Mucosa of rectum (tissue), 2 donors: ENCODE measurements at regions not wholly inside any gene's neighbourhood (a gene's known extent, or its start where the extent isn't known, plus 50 kb on each side); places are given as distances from the start of the nearest gene placed in this dataset.
"Not testable (repeated sequence)": the region's sequence is repeated elsewhere in the genome, so short reads cannot be mapped to it uniquely, and the experiment has no call there.

Experiments
- H3K27ac ChIP-seq, 2 donors: one replicate each; pipeline ENCODE4 v1.7.0; 2013; ENCODE audit warnings: inconsistent platforms in 2 of 2, low read depth in 2 of 2, low read length in 2 of 2
- H3K27me3 ChIP-seq, 2 donors: one replicate each; pipeline ENCODE4 v1.7.0; 2013; ENCODE audit warnings: low read length in 2 of 2; ENCODE audit not compliant: control insufficient read depth in 2 of 2, insufficient read depth in 2 of 2
- H3K36me3 ChIP-seq, 2 donors: one replicate each; pipeline ENCODE4 v1.7.0; 2013; ENCODE audit warnings: low read length in 2 of 2; ENCODE audit not compliant: control insufficient read depth in 2 of 2, insufficient read depth in 2 of 2
- H3K4me1 ChIP-seq, 2 donors: one replicate each; pipeline ENCODE4 v1.7.0; 2013; ENCODE audit warnings: low read length in 2 of 2, mild to moderate bottlenecking in 1 of 2; ENCODE audit not compliant: control insufficient read depth in 2 of 2, insufficient read depth in 2 of 2
- H3K4me3 ChIP-seq, 2 donors: one replicate each; pipeline ENCODE4 v1.7.0; 2013; ENCODE audit warnings: low read length in 2 of 2
- H3K9ac ChIP-seq, 2 donors: one replicate each; pipeline ENCODE4 v1.7.0; 2013; ENCODE audit warnings: low read length in 2 of 2, low read depth in 1 of 2, mild to moderate bottlenecking in 1 of 2
- H3K9me3 ChIP-seq, 2 donors: one replicate each; pipeline ENCODE4 v1.7.0; 2013; ENCODE audit warnings: low read length in 2 of 2; ENCODE audit not compliant: control insufficient read depth in 2 of 2
- donor health status: healthy.
- donor health status: Normal muscosa, but diverticular disease.

- Histone ChIP-seq H3K4me1 (no peaks in the 10 kb centered on the region), H3K27me3 (no peaks in the 10 kb centered on the region), H3K27ac (no peak overlapping the region), H3K36me3 (no peaks in the 10 kb centered on the region), H3K9ac (no peak overlapping the region), H3K4me3 (no peak overlapping the region), H3K9me3 (no peaks in the 10 kb centered on the region)
Measured at GRCh38 chr5:8825139-8825757, 720.6 kb downstream of the SEMA5A start.

GRCh38 chr5:8826508-8826907 is 719.4 kb downstream of the SEMA5A start:
- H3K9ac ChIP-seq = no peak overlapping the region

DNA sequence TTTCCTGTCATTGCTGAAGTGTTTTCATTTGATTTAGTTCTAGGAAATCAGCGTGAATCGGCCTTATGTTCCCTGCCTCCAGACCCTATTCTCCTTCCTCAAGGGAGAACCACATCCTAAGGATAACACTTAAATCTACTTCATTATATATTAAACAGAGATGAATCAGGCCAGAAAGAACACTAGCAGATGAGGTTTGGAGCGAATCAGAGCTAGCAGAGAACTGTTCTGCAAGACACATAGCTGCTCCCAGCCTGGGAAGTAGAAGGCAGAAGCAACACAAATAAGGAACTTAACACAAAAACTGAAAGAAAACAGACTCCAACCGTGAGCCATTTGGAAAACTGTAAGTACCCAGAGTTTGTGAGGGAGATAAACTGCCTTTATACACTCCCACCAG is 718.2 kb downstream of the SEMA5A start:
- Histone ChIP-seq H3K9me3 (no peaks in the 10 kb centered on the region), H3K27ac (no peak overlapping the region), H3K27me3 (no peaks in the 10 kb centered on the region), H3K4me3 (no peak overlapping the region), H3K4me1 (no peaks in the 10 kb centered on the region), H3K36me3 (no peaks in the 10 kb centered on the region), H3K9ac (no peak overlapping the region)

More at GRCh38 chr5:8826508-8826907, 719.4 kb downstream of the SEMA5A start:
- no peak overlapping the region for H3K4me3 ChIP-seq
- no peak overlapping the region for H3K27ac ChIP-seq
- H3K36me3 ChIP-seq = no peaks in the 10 kb centered on the region
- no peaks in the 10 kb centered on the region for H3K9me3 ChIP-seq
- H3K4me1 ChIP-seq = no peaks in the 10 kb centered on the region
- H3K27me3 ChIP-seq = no peaks in the 10 kb centered on the region

GRCh38 chr5:8828596-8829322 is 717.1 kb downstream of the SEMA5A start:
- no peak overlapping the region for H3K27ac ChIP-seq
- H3K4me3 ChIP-seq = no peak overlapping the region
- H3K4me1 ChIP-seq = no peaks in the 10 kb centered on the region
- no peaks in the 10 kb centered on the region for H3K9me3 ChIP-seq
- H3K36me3 ChIP-seq = no peaks in the 10 kb centered on the region
- H3K9ac ChIP-seq = no peak overlapping the region
- H3K27me3 ChIP-seq = no peaks in the 10 kb centered on the region

DNA sequence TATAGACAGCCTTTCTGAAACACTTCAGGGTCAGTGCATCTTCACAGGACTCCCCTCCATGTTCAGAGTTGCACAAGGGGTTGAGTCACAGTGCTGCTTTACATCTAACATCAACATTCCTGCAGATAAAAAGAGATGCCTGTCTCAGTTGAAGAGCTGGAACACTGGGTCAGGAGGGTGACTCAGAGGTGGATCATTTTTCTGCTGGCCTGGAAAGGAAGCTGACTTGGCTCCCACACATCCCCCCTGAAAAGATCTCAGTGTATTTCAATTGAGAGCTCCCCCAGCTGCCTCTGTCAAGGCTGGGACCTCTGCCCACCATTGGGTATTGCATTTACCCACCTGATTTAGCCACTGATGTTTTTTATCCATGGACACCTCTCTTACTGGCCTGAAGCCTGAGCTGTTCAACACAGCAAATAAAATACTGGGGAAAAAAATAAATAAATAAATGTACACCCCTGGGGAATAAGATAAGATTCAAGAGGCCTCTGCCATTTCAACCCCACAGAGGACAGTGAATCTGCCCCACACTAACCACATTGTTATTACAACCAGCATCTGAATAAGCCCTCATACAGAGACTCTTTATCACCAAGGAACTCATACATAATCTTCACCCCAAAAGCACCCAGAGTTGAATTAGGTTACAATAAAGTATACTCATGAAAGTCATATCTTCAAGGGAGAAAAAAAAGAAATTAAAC is 716.4 kb downstream of the SEMA5A start:
- no peaks in the 10 kb centered on the region for H3K27me3 ChIP-seq
- no peaks in the 10 kb centered on the region for H3K4me1 ChIP-seq
- no peak overlapping the region for H3K9ac ChIP-seq
- H3K36me3 ChIP-seq = no peaks in the 10 kb centered on the region
- no peaks in the 10 kb centered on the region for H3K9me3 ChIP-seq
- no peak overlapping the region for H3K27ac ChIP-seq
- no peak overlapping the region for H3K4me3 ChIP-seq

DNA sequence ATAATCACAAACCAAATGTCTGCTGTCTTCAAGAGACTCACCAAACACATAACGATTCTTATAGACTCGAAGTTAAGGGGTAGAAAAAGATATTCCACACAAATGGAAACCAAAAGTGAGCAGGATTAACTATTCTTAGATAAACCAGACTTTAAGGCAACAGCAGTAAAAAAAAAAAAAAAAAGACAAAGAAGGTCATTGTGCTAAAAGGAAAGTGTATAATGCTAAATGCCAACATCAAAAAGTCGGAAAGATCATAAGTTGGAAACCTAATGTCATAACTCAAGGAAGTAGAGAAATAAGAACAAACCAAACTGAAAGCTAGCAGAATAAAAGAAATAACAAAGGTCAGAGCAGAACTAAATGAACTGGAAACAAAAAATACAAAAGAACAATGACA is 714.6 kb downstream of the SEMA5A start:
- Histone ChIP-seq H3K36me3 (no peaks in the 10 kb centered on the region), H3K9ac (no peak overlapping the region), H3K27ac (no peak overlapping the region), H3K4me1 (no peaks in the 10 kb centered on the region), H3K27me3 (no peaks in the 10 kb centered on the region), H3K4me3 (no peak overlapping the region), H3K9me3 (no peaks in the 10 kb centered on the region)

GRCh38 chr5:8831854-8832253 is 714.0 kb downstream of the SEMA5A start:
- Histone ChIP-seq H3K36me3 (no peaks in the 10 kb centered on the region), H3K9me3 (no peaks in the 10 kb centered on the region), H3K4me3 (no peak overlapping the region), H3K4me1 (no peaks in the 10 kb centered on the region), H3K27me3 (no peaks in the 10 kb centered on the region), H3K27ac (no peak overlapping the region), H3K9ac (no peak overlapping the region)

DNA sequence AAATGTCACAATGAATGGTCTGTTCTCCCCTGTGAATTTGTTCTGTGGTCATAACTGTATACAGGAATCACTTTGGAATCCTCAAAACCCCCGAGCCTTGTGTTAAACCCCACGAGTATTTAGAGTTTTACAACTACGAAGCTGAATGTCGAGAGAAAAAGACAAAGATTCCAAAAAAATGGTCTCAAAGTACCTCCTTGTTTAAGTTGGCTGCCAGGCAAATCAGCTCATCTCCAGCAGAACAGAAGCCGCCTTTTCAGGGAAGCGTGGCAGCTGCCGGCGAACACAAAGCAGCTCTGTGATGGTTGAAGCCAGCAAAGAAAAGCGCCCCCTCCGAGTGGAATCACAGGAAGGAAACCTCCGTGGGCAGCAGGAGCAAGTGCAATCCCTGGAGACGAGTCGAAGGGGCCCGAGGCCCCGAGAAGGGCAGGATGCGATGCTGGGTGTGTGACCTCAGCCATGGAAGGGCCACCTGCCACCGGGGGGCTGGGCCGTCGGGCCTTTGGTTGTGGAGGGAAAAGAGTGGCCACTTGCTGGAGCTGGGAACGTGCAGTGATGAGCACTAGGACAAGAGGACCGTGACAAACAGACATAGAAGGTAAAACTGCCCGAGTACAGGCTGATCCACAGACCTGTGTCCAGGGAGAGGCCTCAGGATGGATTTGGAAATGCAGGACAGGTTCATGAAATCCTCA is 706.4 kb downstream of the SEMA5A start:
- H3K4me1 ChIP-seq = no peaks in the 10 kb centered on the region
- no peaks in the 10 kb centered on the region for H3K9me3 ChIP-seq
- H3K9ac ChIP-seq = no peak overlapping the region
- no peak overlapping the region for H3K27ac ChIP-seq
- no peaks in the 10 kb centered on the region for H3K27me3 ChIP-seq
- H3K4me3 ChIP-seq = no peak overlapping the region
- H3K36me3 ChIP-seq = no peaks in the 10 kb centered on the region

DNA sequence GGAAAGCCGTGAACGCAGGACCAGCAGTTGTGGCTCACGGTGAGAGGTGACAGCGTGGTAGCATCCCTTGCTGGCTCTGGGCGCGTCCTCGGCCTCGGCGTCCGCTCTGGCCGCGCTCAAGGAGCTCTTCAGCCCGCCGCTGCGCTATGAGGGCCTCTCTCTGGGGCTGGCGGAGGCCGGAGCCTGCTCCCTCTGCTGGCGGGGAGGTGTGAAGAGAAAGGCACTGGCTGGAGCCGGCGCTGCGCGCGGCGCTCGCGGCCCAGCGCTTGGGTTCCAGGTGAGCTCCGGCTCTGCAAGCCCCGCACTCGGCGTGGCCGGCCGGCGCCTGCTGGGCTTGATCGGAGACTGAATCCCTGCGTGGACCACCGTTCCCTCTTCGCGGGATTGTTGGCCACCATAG is 705.6 kb downstream of the SEMA5A start:
- Histone ChIP-seq H3K4me3 (no peak overlapping the region), H3K27me3 (no peaks in the 10 kb centered on the region), H3K9me3 (no peaks in the 10 kb centered on the region), H3K4me1 (no peaks in the 10 kb centered on the region), H3K36me3 (no peaks in the 10 kb centered on the region), H3K9ac (no peak overlapping the region), H3K27ac (no peak overlapping the region)

DNA sequence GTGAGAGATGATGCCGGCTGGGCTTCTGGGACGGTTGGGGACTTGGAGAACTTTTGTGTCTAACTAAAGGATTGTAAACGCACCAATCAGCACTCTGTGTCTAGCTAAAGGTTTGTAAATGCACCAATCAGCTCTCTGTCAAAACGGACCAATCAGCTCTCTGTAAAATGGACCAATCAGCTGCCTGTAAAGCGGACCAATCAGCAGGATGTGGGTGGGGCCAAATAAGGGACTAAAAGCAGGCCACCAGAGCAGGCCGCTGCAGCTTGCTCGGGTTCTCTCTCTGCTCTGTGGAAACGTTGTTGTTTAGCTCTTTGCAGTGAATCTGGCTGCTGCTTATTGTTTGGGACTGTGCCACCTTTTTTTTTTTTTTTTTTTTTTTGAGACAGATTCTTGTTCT is 705.1 kb downstream of the SEMA5A start:
- not testable (repeated sequence) for H3K36me3 ChIP-seq, H3K9ac ChIP-seq, H3K4me1 ChIP-seq, H3K27ac ChIP-seq, H3K9me3 ChIP-seq, H3K4me3 ChIP-seq, H3K27me3 ChIP-seq
